ENCODE measurements at regions not wholly inside any gene's neighbourhood (a gene's known extent, or its start where the extent isn't known, plus 50 kb on each side); places are given as distances from the start of the nearest gene placed in this dataset.

- no peaks in the 10 kb centered on the region for H3K9me3 ChIP-seq (ENCODE audit: control insufficient read depth, insufficient read depth, low read length)
- H3K27ac ChIP-seq (ENCODE audit: low read depth, low read length) = no peak overlapping the region
- TF ChIP-seq CTCF (IDR thresholded peaks at IDR 0.05; ENCODE audit: low read depth, low read length) = no peak
- H3K4me3 ChIP-seq (ENCODE audit: low read depth, low read length) = no peak overlapping the region
- H3K27me3 ChIP-seq (ENCODE audit: control insufficient read depth, insufficient read depth, low read length) = no peaks in the 10 kb centered on the region
- DNase-seq (ENCODE audit: low read depth, low spot score) = no peak
- CTCF ChIA-PET = no interaction called here
- POLR2A ChIA-PET = no interaction called here
These were observed 370.4 kb upstream of the CPEB2 start for GRCh38 chr4:14631806-14632440.

GRCh38 chr4:14636563-14636962 is 365.7 kb upstream of the CPEB2 start:
- TF ChIP-seq CTCF (IDR thresholded peaks at IDR 0.05; ENCODE audit: low read depth, low read length) = no peak
- Histone ChIP-seq H3K27me3 (ENCODE audit: control insufficient read depth, insufficient read depth, low read length) (no peaks in the 10 kb centered on the region), H3K9me3 (ENCODE audit: control insufficient read depth, insufficient read depth, low read length) (no peaks in the 10 kb centered on the region; the same call in 1 of the 2 replicates), H3K27ac (ENCODE audit: low read depth, low read length) (no peak overlapping the region), H3K4me3 (ENCODE audit: low read depth, low read length) (no peak overlapping the region)
- DNase-seq (ENCODE audit: low read depth, low spot score) = no peak
- ChIA-PET POLR2A (no interaction called here), CTCF (no interaction called here)

- ChIA-PET CTCF (no interaction called here), POLR2A (no interaction called here)
- Histone ChIP-seq H3K27ac (ENCODE audit: low read depth, low read length) (no peak overlapping the region), H3K4me3 (ENCODE audit: low read depth, low read length) (no peak overlapping the region), H3K27me3 (ENCODE audit: control insufficient read depth, insufficient read depth, low read length) (no peaks in the 10 kb centered on the region), H3K9me3 (ENCODE audit: control insufficient read depth, insufficient read depth, low read length) (no peaks in the 10 kb centered on the region; the same call in 1 of the 2 replicates)
- TF ChIP-seq CTCF (IDR thresholded peaks at IDR 0.05; ENCODE audit: low read depth, low read length) = no peak
- DNase-seq (ENCODE audit: low read depth, low spot score) = no peak
These were observed 361.8 kb upstream of the CPEB2 start for GRCh38 chr4:14640476-14640875.

GRCh38 chr4:14641871-14642270 is 360.4 kb upstream of the CPEB2 start:
- ChIA-PET POLR2A (no interaction called here), CTCF (no interaction called here)
- no peak for DNase-seq (ENCODE audit: low read depth, low spot score)
- no peak for TF ChIP-seq CTCF (IDR thresholded peaks at IDR 0.05; ENCODE audit: low read depth, low read length)
- Histone ChIP-seq H3K27me3 (ENCODE audit: control insufficient read depth, insufficient read depth, low read length) (no peaks in the 10 kb centered on the region), H3K9me3 (ENCODE audit: control insufficient read depth, insufficient read depth, low read length) (no peaks in the 10 kb centered on the region; the same call in 1 of the 2 replicates), H3K27ac (ENCODE audit: low read depth, low read length) (no peak overlapping the region), H3K4me3 (ENCODE audit: low read depth, low read length) (no peak overlapping the region)

GRCh38 chr4:14644580-14645282 is 357.6 kb upstream of the CPEB2 start:
- Histone ChIP-seq H3K27me3 (ENCODE audit: control insufficient read depth, insufficient read depth, low read length) (no peaks in the 10 kb centered on the region), H3K9me3 (ENCODE audit: control insufficient read depth, insufficient read depth, low read length) (no peaks in the 10 kb centered on the region; the same call in 1 of the 2 replicates), H3K4me3 (ENCODE audit: low read depth, low read length) (no peak overlapping the region), H3K27ac (ENCODE audit: low read depth, low read length) (no peak overlapping the region)
- ChIA-PET POLR2A (no interaction called here), CTCF (no interaction called here)
- no peak for DNase-seq (ENCODE audit: low read depth, low spot score)
- TF ChIP-seq CTCF (IDR thresholded peaks at IDR 0.05; ENCODE audit: low read depth, low read length) = no peak
